HG03196 (cell line): ENCODE measurements at regions not wholly inside any gene's neighbourhood (a gene's known extent, or its start where the extent isn't known, plus 50 kb on each side); places are given as distances from the start of the nearest gene placed in this dataset.
"Not testable (repeated sequence)": the region's sequence is repeated elsewhere in the genome, so short reads cannot be mapped to it uniquely, and the experiment has no call there.

Experiments
- ATAC-seq: cut with Tn5 transposase; IDR thresholded peaks from one replicate; pipeline ENCODE4 v1.9.1; 2021; ENCODE audit not compliant: unreplicated experiment

GRCh38 chr12:63415357-63415756, 252.9 kb downstream of the DPY19L2 start:
- no peak for ATAC-seq

DNA sequence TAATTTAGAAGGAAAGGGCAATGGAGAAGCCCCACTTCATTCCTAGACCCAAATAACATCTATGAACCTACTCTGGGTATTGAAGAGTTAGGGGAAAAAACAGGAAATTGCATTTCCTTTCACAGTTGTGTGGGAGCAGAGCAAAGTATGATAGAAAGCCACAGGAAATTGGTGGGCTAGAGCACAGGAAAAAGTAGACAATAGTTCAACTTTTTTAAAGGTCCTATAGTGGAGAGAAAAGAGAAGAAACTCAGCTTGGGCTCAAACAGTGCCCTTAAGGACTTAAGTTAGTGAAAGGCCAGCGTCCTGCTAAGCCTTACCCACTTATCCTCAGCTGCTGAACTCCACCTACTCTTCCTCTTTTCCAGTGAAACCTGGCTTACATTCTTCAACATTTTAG, 258.1 kb downstream of the DPY19L2 start:
- no peak for ATAC-seq

- ATAC-seq = no peak
These were observed 255.8 kb upstream of the AVPR1A start for GRCh38 chr12:63406781-63407180.

GRCh38 chr12:63404611-63405010, 253.6 kb upstream of the AVPR1A start:
- ATAC-seq = no peak

DNA sequence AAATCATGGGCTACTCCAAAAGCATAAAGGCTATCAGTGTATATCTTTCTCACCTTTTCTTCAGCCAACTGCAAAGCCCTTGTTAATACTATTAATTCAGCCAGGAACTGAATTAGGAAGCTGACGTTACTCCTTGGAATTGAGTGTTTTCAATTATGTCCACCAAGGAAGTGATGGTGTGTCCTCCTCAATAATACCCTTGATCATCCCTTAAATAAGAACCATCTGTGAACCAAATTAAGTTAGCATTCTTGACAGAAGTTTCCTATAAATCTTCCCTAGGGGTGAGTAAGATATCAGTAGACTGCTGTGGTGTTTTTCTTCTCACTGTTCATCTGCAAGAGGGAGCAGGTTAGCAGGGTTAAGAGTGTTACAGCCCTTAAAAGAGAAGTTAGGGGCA, 252.3 kb upstream of the AVPR1A start:
- no peak for ATAC-seq

DNA sequence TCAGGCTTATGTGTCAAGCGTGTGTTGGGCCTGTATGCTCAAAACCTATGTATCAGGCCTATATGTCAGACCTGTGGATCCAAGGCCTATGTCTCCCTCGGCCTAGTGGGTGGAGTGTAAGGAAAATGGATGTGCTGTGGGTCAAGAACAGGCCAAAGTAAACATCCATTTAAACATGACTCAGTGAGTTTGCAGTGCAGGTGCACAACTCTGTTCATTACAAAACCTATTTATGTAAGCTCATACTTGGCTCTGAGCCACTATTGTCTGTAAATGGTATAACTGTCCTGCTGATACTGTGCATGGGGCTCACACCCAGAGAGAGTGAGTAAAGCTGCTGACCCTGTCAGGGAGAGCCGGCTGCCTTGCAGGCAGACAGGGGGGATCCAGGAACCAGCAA, 249.7 kb upstream of the AVPR1A start:
- no peak for ATAC-seq

GRCh38 chr12:63400318-63400717, 249.3 kb upstream of the AVPR1A start:
- ATAC-seq = no peak

DNA sequence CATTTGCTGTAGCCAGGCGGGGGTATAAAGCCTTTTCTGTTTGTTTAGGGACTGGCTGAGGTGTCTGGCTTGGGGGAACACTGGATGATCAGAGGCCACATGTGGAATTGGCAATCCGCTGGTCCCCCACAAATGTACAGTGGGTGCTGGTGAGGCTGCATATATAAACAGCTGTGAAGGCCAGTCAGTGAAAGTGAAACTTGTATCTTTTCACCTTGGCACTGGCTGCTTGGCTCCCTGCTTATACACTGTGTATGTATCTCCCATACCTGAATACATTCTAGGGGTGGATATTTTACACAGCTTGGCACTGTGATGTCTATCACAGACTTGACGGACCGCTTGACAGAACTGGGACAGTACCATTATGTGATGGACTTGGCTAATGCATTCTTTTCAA, 246.8 kb upstream of the AVPR1A start:
- ATAC-seq = no peak

GRCh38 chr12:63396135-63396534, 245.1 kb upstream of the AVPR1A start:
- ATAC-seq = no peak

- no peak for ATAC-seq
These were observed 244.0 kb upstream of the AVPR1A start for GRCh38 chr12:63394983-63395382.

DNA sequence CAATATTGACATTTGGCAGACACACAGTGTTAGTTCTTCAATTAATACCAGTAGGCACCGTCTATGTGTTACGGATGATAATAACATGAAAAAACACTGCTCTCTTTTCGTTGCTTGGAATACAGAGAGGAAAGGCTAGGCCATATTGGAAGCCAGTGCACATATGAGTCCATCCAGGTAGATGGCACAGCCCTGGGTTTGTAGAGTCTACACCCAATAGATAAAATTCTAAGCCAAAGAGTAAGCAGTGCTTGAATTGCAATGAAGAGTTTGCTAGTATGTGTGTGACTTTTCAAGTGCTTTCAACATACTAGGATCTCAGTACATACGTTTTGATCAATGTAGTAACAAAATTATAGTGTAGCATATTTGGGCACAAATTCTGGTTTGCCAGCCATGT, 243.3 kb upstream of the AVPR1A start:
- ATAC-seq = no peak

- ATAC-seq = no peak
These were observed 238.2 kb upstream of the AVPR1A start for GRCh38 chr12:63389211-63389610.

GRCh38 chr12:63387771-63388170, 236.8 kb upstream of the AVPR1A start:
- ATAC-seq = no peak

GRCh38 chr12:63382930-63383329, 231.9 kb upstream of the AVPR1A start:
- ATAC-seq = no peak

DNA sequence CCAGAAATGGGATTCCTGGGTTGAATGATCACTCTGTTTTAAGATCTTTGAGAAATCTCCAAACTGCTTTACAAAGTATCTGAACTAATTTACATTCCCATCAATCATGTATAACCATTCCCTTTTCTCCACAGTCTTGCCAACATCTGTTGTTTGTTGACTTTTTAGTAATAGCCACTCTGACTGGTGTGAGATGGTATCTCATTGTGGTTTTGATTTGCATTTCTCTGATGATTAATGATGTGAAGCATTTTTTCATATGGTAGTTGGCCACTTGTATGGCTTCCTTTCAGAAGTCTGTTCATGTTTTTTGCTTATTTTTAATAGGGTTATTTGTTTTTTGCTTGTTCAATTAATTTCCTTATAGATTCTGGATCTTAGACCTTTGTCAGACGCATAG, 211.8 kb upstream of the AVPR1A start:
- no peak for ATAC-seq

DNA sequence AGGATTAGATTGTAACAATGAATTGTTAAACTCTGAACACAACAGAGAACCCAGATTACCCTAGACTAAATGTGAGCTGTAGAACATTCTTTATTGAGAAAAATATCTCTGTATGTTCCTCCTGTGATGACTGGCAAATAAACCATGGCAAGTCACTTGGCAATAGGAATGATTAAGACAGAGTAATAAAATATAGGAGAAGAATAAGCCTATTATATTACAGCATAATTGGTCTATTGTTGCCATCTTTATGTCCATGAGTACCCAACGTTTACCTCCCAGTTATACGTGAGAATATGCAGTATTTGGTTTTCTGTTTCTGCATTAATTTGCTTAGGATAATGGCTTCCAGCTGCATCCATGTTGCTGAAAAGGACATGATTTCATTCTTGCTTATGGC, 211.2 kb upstream of the AVPR1A start:
- no peak for ATAC-seq

DNA sequence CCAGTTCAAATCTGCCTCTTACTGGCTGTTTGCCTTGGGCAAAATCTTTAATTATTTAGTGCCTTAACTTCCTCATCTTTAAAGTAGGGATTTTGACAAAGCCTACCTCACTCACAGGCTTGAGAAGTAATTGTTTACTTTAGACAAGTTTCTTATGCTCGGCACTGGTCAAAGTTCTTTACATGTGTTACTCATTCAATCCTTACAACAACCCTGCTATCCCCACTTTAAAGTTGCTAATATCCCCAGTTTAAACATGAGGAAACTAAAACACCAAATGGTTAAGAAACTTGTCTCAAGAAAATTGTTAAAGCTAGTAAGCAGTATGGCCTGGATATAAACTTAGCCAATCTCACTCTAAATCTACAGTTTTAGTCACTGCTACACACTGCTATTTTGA, 204.0 kb upstream of the AVPR1A start:
- no peak for ATAC-seq

GRCh38 chr12:63353559-63353958, 202.6 kb upstream of the AVPR1A start:
- ATAC-seq = no peak

DNA sequence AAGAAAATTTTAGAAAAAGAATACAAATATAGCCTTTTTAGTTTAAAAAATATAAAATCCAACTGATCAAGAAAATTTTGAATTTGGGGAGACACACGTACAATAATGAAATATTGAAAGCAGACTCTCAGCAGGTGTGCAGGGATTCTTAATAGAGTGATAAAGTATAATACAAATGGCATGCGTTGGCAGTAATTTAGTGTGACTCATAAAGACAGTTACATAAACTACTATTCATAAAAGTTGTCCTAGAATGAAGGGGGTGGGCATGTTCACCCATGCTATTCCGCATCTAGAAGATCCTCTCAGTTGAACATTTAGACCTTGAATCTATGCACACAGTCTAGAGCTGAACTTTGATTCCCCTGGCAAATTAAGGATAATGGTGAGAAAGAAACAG, 200.4 kb upstream of the AVPR1A start:
- ATAC-seq = no peak

GRCh38 chr12:63348556-63348955, 197.6 kb upstream of the AVPR1A start:
- ATAC-seq = no peak

DNA sequence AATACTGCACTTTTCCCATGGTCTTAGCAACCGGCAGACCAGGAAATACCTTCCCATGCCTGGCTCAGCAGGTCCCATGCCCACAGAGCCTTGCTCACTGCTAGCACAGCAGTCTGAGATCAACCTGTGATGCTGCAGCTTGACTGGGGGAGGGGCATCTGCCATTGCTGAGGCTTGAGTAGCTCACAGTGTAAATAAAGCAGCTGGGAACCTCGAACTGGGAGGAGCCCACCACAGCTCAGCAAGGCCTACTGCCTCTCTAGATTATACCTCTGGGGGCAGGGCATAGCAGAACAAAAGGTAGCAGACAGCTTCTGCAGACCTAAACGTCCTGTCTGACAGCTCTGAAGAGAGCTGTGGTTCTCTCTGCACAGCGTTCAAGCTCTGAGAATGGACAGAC, 186.2 kb upstream of the AVPR1A start:
- not testable (repeated sequence) for ATAC-seq

- ATAC-seq = no peak
These were observed 175.3 kb upstream of the AVPR1A start for GRCh38 chr12:63326260-63326659.

DNA sequence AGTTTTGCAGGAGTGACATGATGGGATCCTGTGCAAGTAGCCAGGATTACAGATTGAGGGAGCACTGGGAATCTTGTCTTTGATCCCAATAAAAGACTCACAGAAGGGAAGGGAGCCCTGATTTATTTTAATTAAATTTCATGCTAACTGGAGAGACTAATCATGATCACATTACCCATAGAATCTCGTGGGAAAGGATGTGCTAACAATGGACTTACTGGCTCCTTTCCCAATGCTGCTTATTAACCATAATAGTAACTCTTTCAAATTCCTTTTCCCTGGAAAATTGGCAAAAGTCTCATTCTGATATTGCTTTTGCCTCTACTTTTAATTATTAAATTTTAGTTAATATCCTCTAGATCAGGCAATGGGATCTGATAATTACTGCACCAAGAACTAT, 174.8 kb upstream of the AVPR1A start:
- ATAC-seq = no peak

GRCh38 chr12:63323942-63324341, 172.9 kb upstream of the AVPR1A start:
- no peak for ATAC-seq
